Neutrophil (primary cell): ENCODE measurements at regions not wholly inside any gene's neighbourhood (a gene's known extent, or its start where the extent isn't known, plus 50 kb on each side); places are given as distances from the start of the nearest gene placed in this dataset.

ENCODE experiments used
- H3K27ac ChIP-seq: fragments of 200-600 bp; sonication (generic); 2 replicates; pipeline ENCODE4 v1.5.1; 2016; ENCODE audit warnings: mild to moderate bottlenecking, moderate library complexity
- H3K27me3 ChIP-seq: fragments of 200-600 bp; sonication (generic); 2 replicates; pipeline ENCODE4 v1.6.0; 2016; ENCODE audit warnings: mild to moderate bottlenecking
- H3K36me3 ChIP-seq: fragments of 200-600 bp; sonication (generic); 2 replicates; pipeline ENCODE4 v1.5.1; 2017
- H3K4me1 ChIP-seq, 2 experiments: fragments of 200-600 bp in 1 of 2; sonication (generic) in 1 of 2; 1 replicate in 1 of 2; 2 replicates in 1 of 2; pipeline versions ENCODE4 v1.5.1 to v1.6.1; 2013 to 2016; ENCODE audit warnings: low read depth in 1 of 2, low read length in 1 of 2, mild to moderate bottlenecking in 1 of 2, moderate library complexity in 1 of 2; ENCODE audit not compliant: control insufficient read depth in 1 of 2, insufficient read depth in 1 of 2
- H3K4me3 ChIP-seq, 2 experiments: fragments of 200-600 bp in 1 of 2; sonication (generic) in 1 of 2; 1 replicate in 1 of 2; 2 replicates in 1 of 2; pipeline ENCODE4 v1.5.1; 2013 to 2016; ENCODE audit warnings: low read depth in 1 of 2, low read length in 1 of 2, mild to moderate bottlenecking in 1 of 2, moderate library complexity in 1 of 2
- H3K9me3 ChIP-seq: fragments of 200-600 bp; sonication (generic); 2 replicates; pipeline ENCODE4 v1.5.1; 2016
- TF ChIP-seq, protein P1 (sequence below): fragments of 200-600 bp; sonication (generic); IDR thresholded peaks from 2 replicates; pipeline ENCODE4 v1.5.1; 2016; ENCODE audit warnings: antibody characterized with exemption

DNA sequence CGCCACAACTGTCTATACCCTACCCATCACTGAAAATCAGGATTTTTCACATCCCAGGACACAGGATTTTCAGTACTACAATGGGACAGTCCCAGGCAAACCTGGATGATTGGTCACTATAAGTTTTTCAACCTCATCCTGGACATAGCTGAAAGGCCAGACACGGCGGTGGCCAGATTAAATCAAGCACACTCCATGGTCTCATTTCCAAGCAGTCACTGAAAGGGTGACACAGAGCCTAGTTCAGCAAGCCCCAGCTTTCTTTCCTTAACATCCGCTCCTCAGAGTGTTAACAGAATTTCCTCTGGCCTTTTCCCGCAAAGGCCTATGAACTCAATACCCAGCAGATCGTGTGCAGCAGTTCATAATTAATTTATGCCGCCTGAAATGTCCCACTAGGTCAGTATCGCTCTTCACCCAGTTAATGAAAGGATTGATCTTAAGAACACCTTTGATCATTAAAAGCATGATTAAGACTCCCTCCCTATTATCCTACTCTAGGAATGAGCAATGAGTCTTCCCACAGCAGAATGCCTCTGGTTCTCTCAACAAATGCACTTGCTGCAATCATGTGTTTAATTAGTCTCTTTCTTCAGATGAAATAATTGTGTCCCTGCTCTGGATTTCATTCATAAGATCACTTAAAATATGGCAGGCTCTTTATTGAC lies 104.0 kb upstream of the NANOS1 start:
- H3K27me3 ChIP-seq: peaks cover 18% of the 10 kb centered on the region
- no peak overlapping the region for H3K27ac ChIP-seq
- no peak overlapping the region for H3K4me3 ChIP-seq
- TF ChIP-seq, protein P1, sequence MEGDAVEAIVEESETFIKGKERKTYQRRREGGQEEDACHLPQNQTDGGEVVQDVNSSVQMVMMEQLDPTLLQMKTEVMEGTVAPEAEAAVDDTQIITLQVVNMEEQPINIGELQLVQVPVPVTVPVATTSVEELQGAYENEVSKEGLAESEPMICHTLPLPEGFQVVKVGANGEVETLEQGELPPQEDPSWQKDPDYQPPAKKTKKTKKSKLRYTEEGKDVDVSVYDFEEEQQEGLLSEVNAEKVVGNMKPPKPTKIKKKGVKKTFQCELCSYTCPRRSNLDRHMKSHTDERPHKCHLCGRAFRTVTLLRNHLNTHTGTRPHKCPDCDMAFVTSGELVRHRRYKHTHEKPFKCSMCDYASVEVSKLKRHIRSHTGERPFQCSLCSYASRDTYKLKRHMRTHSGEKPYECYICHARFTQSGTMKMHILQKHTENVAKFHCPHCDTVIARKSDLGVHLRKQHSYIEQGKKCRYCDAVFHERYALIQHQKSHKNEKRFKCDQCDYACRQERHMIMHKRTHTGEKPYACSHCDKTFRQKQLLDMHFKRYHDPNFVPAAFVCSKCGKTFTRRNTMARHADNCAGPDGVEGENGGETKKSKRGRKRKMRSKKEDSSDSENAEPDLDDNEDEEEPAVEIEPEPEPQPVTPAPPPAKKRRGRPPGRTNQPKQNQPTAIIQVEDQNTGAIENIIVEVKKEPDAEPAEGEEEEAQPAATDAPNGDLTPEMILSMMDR: no peak
- no peaks in the 10 kb centered on the region for H3K9me3 ChIP-seq
- no peaks in the 10 kb centered on the region for H3K36me3 ChIP-seq
- no peaks in the 10 kb centered on the region for H3K4me1 ChIP-seq

DNA sequence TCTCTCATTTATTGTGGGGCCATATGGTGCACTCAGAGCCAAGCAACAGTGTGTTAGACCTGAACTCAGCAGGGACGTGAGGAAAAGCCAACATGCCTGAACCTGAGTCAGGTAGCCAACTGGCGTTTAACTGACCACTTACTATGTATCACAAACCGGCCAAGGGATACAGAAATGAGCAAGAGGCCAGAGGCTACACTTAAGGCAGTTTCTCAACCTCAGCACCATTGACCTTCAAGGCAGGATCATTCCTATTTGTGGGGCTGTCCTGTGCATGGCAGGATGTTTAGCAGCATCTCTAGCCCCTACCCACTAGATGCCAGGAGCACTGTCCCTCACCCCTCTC lies 103.5 kb upstream of the NANOS1 start:
- H3K4me1 ChIP-seq: no peaks in the 10 kb centered on the region
- peaks cover 18% of the 10 kb centered on the region for H3K27me3 ChIP-seq
- no peak overlapping the region for H3K4me3 ChIP-seq
- H3K36me3 ChIP-seq: no peaks in the 10 kb centered on the region
- no peaks in the 10 kb centered on the region for H3K9me3 ChIP-seq
- no peak overlapping the region for H3K27ac ChIP-seq
- TF ChIP-seq, protein P1: no peak

DNA sequence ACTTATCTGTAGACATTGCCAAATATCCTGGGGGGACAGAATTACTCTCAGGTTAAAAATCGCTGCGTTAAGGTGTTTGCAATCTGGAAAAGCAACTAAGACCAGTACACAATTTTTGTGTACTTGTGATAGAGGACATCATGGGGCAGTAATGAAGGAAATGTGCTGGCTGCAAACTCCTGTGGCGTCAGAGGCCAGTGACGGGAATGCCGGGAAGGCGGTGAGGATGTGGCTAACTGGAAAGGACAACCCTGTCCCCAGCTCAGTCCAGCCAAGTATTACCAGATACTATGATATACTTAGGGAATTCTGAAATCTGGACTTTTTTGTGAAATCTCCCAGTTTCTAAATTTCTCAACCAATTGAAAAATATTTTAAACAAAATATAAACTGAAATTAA lies 103.1 kb upstream of the NANOS1 start:
- Histone ChIP-seq H3K27ac (no peak overlapping the region), H3K36me3 (no peaks in the 10 kb centered on the region), H3K9me3 (no peaks in the 10 kb centered on the region), H3K4me3 (no peak overlapping the region), H3K4me1 (no peaks in the 10 kb centered on the region), H3K27me3 (peaks cover 17% of the 10 kb centered on the region)
- TF ChIP-seq, protein P1: no peak

DNA sequence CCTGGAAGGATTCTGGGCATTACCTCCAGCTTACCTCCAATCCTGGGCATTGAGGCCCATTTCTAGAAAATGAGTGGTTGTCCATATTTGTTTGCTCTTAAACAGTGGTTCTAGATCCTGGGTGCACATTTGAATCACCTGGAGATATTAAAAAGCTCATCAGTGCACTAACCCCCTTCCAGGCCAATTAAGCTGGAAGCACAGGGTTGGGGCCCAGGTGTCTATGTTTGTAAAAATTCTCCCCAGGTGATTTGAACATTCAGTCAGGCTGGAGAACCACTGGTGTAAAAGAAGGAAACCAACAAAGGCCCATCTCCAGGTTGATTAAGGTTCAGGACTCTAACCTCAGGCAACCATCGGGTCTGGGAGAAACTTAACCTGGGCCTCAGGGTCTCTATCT lies 102.6 kb upstream of the NANOS1 start:
- Histone ChIP-seq H3K9me3 (no peaks in the 10 kb centered on the region), H3K27ac (no peak overlapping the region), H3K4me3 (no peak overlapping the region), H3K36me3 (no peaks in the 10 kb centered on the region), H3K4me1 (no peaks in the 10 kb centered on the region), H3K27me3 (peaks cover 12% of the 10 kb centered on the region)
- TF ChIP-seq, protein P1: no peak

DNA sequence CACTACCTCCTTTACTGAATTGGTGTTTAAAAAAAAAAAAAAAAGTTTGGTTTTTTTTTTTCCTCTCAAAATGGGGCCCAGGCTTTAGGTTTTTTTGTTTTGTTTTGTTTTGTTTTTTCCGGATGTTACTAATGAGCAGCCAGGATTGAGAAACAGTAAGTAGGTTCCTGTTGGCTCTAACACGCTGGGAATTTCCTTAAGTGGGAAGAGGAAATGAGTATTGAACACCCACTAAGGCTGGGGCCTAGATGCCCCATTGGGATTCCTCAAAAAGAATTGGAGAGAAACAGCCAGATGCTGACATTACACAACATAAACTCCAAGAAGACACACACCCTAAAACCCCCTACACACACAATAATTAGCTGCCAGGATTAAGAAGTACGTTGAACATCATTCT lies 102.2 kb upstream of the NANOS1 start:
- Histone ChIP-seq H3K4me3 (no peak overlapping the region), H3K27ac (no peak overlapping the region), H3K27me3 (peaks cover 8% of the 10 kb centered on the region), H3K9me3 (no peaks in the 10 kb centered on the region), H3K4me1 (no peaks in the 10 kb centered on the region), H3K36me3 (no peaks in the 10 kb centered on the region)
- TF ChIP-seq, protein P1: no peak

DNA sequence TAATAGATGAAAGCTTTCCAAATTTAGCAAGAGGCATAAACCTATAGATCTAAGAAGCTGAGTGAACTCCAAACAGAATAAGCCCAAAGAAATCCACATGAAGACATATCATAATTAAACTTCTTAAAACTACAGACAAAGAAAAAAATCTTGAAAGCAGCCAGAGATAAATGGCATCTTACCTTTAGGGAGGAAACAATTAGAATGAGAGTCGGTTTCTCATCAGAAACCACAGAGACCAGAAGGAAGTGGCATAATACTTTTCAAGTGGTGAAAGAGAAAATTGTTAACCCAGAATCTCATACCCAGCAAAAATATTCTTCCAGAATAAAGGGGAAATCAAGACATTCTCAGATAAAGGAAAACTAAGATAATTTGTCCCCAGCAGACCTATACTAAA lies 98.9 kb upstream of the NANOS1 start:
- H3K36me3 ChIP-seq: no peaks in the 10 kb centered on the region
- no peaks in the 10 kb centered on the region for H3K9me3 ChIP-seq
- peaks cover 18% of the 10 kb centered on the region for H3K27me3 ChIP-seq
- H3K4me3 ChIP-seq: no peak overlapping the region
- no peak overlapping the region for H3K27ac ChIP-seq
- TF ChIP-seq, protein P1: no peak
- H3K4me1 ChIP-seq: no peaks in the 10 kb centered on the region
